Right atrium auricular region (tissue), 2 donors: ENCODE measurements at regions not wholly inside any gene's neighbourhood (a gene's known extent, or its start where the extent isn't known, plus 50 kb on each side); places are given as distances from the start of the nearest gene placed in this dataset.

Source experiments
- DNase-seq: peaks from one replicate; pipeline ENCODE4 v3.0.0-alpha.2; 2019; ENCODE audit warnings: low spot score
- H3K27ac ChIP-seq, 2 donors: fragments of 200-600 bp; sonication (generic); 1 replicate in 1 of 2; 2 replicates in 1 of 2; pipeline ENCODE4 v1.5.1; 2016 to 2019
- H3K27me3 ChIP-seq, 2 donors: fragments of 200-600 bp; sonication (generic); one replicate each; pipeline versions ENCODE4 v1.5.1 to v1.6.0; 2017 to 2019
- H3K36me3 ChIP-seq: fragments of 200-600 bp; sonication (generic); one replicate; pipeline ENCODE4 v1.5.1; 2016
- H3K4me1 ChIP-seq, 2 donors: fragments of 200-600 bp; sonication (generic); one replicate each; pipeline versions ENCODE4 v1.5.1 to v1.6.0; 2017 to 2019
- H3K4me3 ChIP-seq, 2 donors: fragments of 200-600 bp; sonication (generic); 1 replicate in 1 of 2; 2 replicates in 1 of 2; pipeline ENCODE4 v1.5.1; 2017 to 2019; ENCODE audit warnings: mild to moderate bottlenecking in 1 of 2, moderate library complexity in 1 of 2
- H3K9me3 ChIP-seq, 2 donors: fragments of 200-600 bp; sonication (generic); one replicate each; pipeline ENCODE4 v1.5.1; 2019
- TF ChIP-seq, protein P1 (sequence below), 2 donors: fragments of 200-600 bp; sonication (generic); IDR thresholded peaks; one replicate each; pipeline ENCODE4 v1.5.1; 2019; ENCODE audit warnings: antibody characterized with exemption in 2 of 2

GRCh38 chr9:81480828-81481604, 208.3 kb downstream of the TLE1 start:
- H3K4me1 ChIP-seq = no peaks in the 10 kb centered on the region
- H3K36me3 ChIP-seq = no peaks in the 10 kb centered on the region
- H3K27ac ChIP-seq = no peak overlapping the region
- DNase-seq = no peak
- TF ChIP-seq, protein P1, sequence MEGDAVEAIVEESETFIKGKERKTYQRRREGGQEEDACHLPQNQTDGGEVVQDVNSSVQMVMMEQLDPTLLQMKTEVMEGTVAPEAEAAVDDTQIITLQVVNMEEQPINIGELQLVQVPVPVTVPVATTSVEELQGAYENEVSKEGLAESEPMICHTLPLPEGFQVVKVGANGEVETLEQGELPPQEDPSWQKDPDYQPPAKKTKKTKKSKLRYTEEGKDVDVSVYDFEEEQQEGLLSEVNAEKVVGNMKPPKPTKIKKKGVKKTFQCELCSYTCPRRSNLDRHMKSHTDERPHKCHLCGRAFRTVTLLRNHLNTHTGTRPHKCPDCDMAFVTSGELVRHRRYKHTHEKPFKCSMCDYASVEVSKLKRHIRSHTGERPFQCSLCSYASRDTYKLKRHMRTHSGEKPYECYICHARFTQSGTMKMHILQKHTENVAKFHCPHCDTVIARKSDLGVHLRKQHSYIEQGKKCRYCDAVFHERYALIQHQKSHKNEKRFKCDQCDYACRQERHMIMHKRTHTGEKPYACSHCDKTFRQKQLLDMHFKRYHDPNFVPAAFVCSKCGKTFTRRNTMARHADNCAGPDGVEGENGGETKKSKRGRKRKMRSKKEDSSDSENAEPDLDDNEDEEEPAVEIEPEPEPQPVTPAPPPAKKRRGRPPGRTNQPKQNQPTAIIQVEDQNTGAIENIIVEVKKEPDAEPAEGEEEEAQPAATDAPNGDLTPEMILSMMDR (IDR thresholded peaks at IDR 0.05) = no peak
- no peaks in the 10 kb centered on the region for H3K9me3 ChIP-seq
- H3K4me3 ChIP-seq = no peak overlapping the region
- H3K27me3 ChIP-seq = no peaks in the 10 kb centered on the region

DNA sequence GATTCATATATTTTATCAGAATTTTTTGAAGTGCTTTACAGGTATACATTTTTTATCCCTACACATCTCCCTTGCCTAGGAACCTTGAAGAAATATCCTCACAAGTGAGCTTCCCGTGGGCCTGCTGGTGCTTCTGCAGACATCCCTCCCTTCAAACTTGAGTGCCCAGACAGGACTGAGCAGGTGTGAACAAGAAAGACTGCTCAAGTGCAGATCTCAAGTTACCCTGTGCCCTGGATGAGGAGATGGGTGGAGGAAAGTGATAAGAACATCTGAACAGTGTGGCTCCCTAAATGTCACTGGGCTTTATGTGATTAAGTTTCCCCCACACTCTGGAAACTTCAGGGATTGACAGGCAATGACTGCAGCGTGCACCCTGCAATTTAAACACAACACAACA, 209.8 kb downstream of the TLE1 start:
- no peak overlapping the region for H3K4me3 ChIP-seq
- TF ChIP-seq, protein P1 (IDR thresholded peaks at IDR 0.05) = no peak
- no peaks in the 10 kb centered on the region for H3K27me3 ChIP-seq
- no peaks in the 10 kb centered on the region for H3K4me1 ChIP-seq
- no peak for DNase-seq
- H3K36me3 ChIP-seq = no peaks in the 10 kb centered on the region
- H3K9me3 ChIP-seq = no peaks in the 10 kb centered on the region
- no peak overlapping the region for H3K27ac ChIP-seq

DNA sequence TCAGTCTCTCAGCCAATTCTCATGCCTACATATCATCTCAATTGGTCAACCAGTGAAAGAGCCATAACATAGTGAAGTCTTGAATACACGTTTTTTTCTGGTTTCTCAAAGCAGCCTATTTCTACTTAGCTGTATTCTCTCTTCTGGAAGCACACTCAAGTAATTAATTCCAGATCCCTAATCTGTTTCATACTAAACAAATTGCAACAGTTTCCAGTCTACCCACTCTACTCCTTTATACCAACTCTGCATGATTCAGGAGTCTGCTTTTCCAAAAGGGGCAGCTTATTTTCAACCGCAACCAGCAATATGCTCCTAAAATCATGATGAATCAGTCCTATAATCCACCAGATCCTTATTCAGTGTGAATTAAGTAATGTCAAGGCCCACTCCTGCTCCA, 211.7 kb downstream of the TLE1 start:
- no peaks in the 10 kb centered on the region for H3K27me3 ChIP-seq
- no peaks in the 10 kb centered on the region for H3K4me1 ChIP-seq
- no peak for DNase-seq
- H3K9me3 ChIP-seq = no peaks in the 10 kb centered on the region
- TF ChIP-seq, protein P1 (IDR thresholded peaks at IDR 0.05) = no peak
- no peaks in the 10 kb centered on the region for H3K36me3 ChIP-seq
- no peak overlapping the region for H3K4me3 ChIP-seq
- no peak overlapping the region for H3K27ac ChIP-seq

DNA sequence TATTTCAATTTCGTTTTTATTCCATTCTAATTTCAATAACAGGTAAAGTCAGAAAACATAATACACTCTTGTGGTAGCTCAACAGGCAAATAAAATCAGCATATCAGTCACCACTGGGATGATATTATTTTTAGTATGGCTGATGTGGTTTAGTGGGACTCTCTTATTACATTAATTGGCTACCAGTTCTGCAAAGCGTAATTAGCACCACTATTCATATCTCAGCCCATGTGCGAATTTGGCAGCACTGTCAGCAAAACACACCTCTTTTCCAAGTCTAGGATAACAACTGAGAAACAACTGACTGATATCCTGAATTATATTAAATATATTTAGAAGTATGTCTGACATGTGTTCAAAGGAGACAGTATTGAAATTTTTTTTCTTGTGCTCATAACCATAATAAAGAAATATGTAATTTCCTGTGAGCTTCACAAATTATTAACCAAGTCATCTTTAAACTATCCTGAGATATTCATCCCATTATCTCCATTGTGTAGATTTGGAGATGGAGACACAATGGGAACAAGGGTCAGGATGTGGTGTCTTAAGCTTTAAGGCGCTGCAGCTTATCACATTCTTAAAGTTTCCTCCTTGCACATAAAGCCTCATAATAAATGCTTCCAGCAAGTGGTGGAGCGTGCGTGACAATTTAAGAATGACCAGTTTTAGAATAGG, 212.4 kb downstream of the TLE1 start:
- H3K4me1 ChIP-seq = no peaks in the 10 kb centered on the region
- DNase-seq = no peak
- no peaks in the 10 kb centered on the region for H3K9me3 ChIP-seq
- no peak overlapping the region for H3K27ac ChIP-seq
- TF ChIP-seq, protein P1 (IDR thresholded peaks at IDR 0.05) = no peak
- H3K27me3 ChIP-seq = no peaks in the 10 kb centered on the region
- H3K36me3 ChIP-seq = no peaks in the 10 kb centered on the region
- H3K4me3 ChIP-seq = no peak overlapping the region

GRCh38 chr9:81474792-81475191, 214.6 kb downstream of the TLE1 start:
- Histone ChIP-seq H3K4me1 (no peaks in the 10 kb centered on the region), H3K9me3 (no peaks in the 10 kb centered on the region), H3K27ac (no peak overlapping the region), H3K4me3 (no peak overlapping the region), H3K36me3 (no peaks in the 10 kb centered on the region), H3K27me3 (no peaks in the 10 kb centered on the region)
- TF ChIP-seq, protein P1 (IDR thresholded peaks at IDR 0.05) = no peak
- no peak for DNase-seq
